Nephron (organoid): ENCODE measurements at regions not wholly inside any gene's neighbourhood (a gene's known extent, or its start where the extent isn't known, plus 50 kb on each side); places are given as distances from the start of the nearest gene placed in this dataset.
"Not testable (repeated sequence)": the region's sequence is repeated elsewhere in the genome, so short reads cannot be mapped to it uniquely, and the experiment has no call there.

Experiments used
- H3K27ac Mint-ChIP-seq, 3 experiments: 2 replicates each; pipeline ENCODE4 v1.8.0; 2020; ENCODE audit warnings: mixed read lengths in 3 of 3, mild to moderate bottlenecking in 2 of 3, moderate library complexity in 1 of 3
- H3K27me3 Mint-ChIP-seq: 2 replicates; pipeline ENCODE4 v1.8.0; 2021; ENCODE audit warnings: low read depth, mild to moderate bottlenecking, moderate library complexity, mixed read lengths
- H3K36me3 Mint-ChIP-seq: 2 replicates; pipeline ENCODE4 v1.8.0; 2020; ENCODE audit warnings: low read depth, mixed read lengths
- H3K4me1 Mint-ChIP-seq: 2 replicates; pipeline ENCODE4 v1.8.0; 2020; ENCODE audit warnings: mixed read lengths
- H3K4me3 Mint-ChIP-seq, 3 experiments: 2 replicates each; pipeline ENCODE4 v1.8.0; 2020; ENCODE audit warnings: mild to moderate bottlenecking in 3 of 3, mixed read lengths in 3 of 3, moderate library complexity in 2 of 3
- H3K9me3 Mint-ChIP-seq: 2 replicates; pipeline ENCODE4 v1.8.0; 2020; ENCODE audit warnings: mixed read lengths
- CTCF ChIP-seq, 3 experiments: fragments of 200-600 bp; sonication (generic); IDR thresholded peaks; one replicate each; pipeline ENCODE4 v1.5.0; 2021; ENCODE audit warnings: antibody characterized with exemption in 3 of 3; ENCODE audit not compliant: unreplicated experiment in 3 of 3

- peaks cover 8% of the 10 kb centered on the region for H3K9me3 Mint-ChIP-seq
- peak overlapping the region; percentile 41 to 85 (median 78) for H3K4me3 Mint-ChIP-seq
- peaks cover 73% of the 10 kb centered on the region for H3K27me3 Mint-ChIP-seq
- H3K4me1 Mint-ChIP-seq, result peaks cover 6% of the 10 kb centered on the region
- TF ChIP-seq CTCF (IDR thresholded peaks at IDR 0.05; ENCODE audit: unreplicated experiment in 3 of 3), result no peak
- no peaks in the 10 kb centered on the region for H3K36me3 Mint-ChIP-seq
- H3K27ac Mint-ChIP-seq, result no peak overlapping the region
These were observed 62.4 kb downstream of the CRYBB2 start for GRCh38 chr22:25281675-25282345.

DNA sequence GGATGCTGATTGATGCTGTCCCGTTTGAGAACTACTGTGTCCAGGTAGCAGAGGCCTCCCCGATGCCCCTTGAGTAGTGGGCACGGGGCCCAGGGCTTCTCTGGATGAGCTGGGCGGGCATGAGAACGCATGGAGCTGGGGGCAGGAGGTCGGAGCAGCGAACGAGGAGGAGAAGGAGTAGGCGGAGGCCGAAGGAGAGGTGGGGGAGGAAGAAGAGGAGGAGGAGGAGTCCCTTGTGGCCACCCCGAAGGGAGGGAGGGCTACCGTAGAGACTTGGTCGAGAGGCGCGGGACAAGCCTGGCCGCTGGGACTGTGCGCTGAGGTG, 62.9 kb downstream of the CRYBB2 start:
- peaks cover 6% of the 10 kb centered on the region for H3K4me1 Mint-ChIP-seq
- peaks cover 78% of the 10 kb centered on the region for H3K27me3 Mint-ChIP-seq
- H3K4me3 Mint-ChIP-seq, result peak overlapping the region; percentile 30 to 85 (median 78)
- no peak for TF ChIP-seq CTCF (IDR thresholded peaks at IDR 0.05; ENCODE audit: unreplicated experiment in 3 of 3)
- peaks cover 8% of the 10 kb centered on the region for H3K9me3 Mint-ChIP-seq
- no peaks in the 10 kb centered on the region for H3K36me3 Mint-ChIP-seq
- H3K27ac Mint-ChIP-seq, result no peak overlapping the region

DNA sequence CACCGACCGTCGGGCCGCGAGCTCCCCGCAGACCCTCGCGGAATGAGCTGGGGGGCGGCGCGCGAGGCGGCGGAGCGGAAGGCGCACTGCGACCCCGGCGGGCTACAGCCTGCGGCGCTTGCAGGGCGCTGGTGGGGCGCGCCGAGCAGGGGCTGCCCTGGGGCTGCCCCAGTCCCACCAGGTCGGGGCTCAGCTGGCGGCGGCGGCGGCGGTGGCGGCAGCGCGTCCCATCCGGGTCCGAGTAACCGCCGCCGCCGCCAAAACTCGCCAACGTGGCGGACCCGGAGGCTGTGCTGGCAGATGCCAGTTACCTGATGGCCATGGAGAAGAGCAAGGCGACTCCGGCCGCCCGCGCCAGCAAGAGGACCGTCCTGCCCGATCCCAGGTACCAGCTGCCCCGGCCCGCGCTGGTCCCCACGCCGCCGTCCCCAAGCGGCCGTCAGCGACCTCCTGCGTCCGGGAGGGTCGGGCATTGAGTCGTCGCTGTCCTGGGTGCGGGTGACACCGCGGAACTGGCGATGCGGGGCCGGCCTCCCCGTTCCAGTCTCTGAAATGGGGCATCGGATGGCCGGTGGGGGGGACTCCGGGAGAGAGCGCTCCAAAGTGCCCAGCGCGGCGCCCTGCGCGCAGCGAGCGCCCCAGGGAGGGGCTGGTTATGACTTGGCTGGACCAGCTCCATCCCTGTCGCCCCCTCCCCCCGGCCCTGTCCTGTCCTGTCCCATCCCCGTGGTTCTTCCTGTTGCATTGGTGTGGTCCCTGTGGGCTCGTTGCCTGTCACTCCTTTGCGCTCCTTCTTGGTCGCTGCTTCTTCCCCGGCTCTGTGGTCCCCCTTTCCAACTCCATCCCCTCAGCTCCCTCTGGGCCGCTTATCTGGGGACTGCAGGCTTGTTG, 63.5 kb downstream of the CRYBB2 start:
- Mint-ChIP-seq H3K27me3 (peaks cover 83% of the 10 kb centered on the region), H3K4me3 (peak overlapping the region; percentile 75 to 82 (median 81)), H3K36me3 (no peaks in the 10 kb centered on the region), H3K9me3 (peaks cover 8% of the 10 kb centered on the region), H3K27ac (no peak overlapping the region), H3K4me1 (peaks cover 6% of the 10 kb centered on the region)
- TF ChIP-seq CTCF (IDR thresholded peaks at IDR 0.05; ENCODE audit: unreplicated experiment in 3 of 3), result no peak

GRCh38 chr22:25288481-25288880, 69.0 kb downstream of the CRYBB2 start:
- not testable (repeated sequence) for H3K27ac Mint-ChIP-seq, H3K36me3 Mint-ChIP-seq, H3K4me1 Mint-ChIP-seq, H3K9me3 Mint-ChIP-seq, H3K4me3 Mint-ChIP-seq
- peaks cover 38% of the 10 kb centered on the region for H3K27me3 Mint-ChIP-seq

GRCh38 chr22:25301912-25302311, 82.5 kb downstream of the CRYBB2 start:
- H3K9me3 Mint-ChIP-seq, H3K4me1 Mint-ChIP-seq, H3K4me3 Mint-ChIP-seq, H3K27ac Mint-ChIP-seq, H3K36me3 Mint-ChIP-seq: not testable (repeated sequence)
- peaks cover 17% of the 10 kb centered on the region for H3K27me3 Mint-ChIP-seq

- not testable (repeated sequence) for H3K9me3 Mint-ChIP-seq, H3K4me3 Mint-ChIP-seq, H3K4me1 Mint-ChIP-seq, H3K27ac Mint-ChIP-seq, H3K27me3 Mint-ChIP-seq, H3K36me3 Mint-ChIP-seq
These were observed 90.1 kb downstream of the CRYBB2 start for GRCh38 chr22:25309586-25309985.

DNA sequence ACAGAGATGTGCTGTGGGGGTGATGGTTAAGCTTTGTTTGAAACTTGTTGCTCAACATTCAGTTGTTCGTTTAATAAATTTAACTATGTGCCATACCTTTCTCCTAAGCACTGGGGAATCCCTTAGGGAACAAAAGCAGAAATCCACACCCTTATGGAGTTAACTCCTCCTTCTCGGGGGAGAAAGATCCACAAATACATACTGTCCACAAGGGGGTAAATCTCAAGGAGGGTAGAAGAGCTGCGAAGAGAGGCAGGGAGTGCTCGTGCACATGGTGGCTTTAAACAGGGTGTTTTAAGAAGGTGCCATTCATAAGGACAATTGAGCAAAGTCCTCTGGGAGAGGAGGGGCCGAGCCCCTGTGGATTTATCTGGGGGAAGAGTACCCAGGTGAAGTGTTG, 92.5 kb downstream of the CRYBB2 start:
- H3K4me3 Mint-ChIP-seq, H3K36me3 Mint-ChIP-seq, H3K9me3 Mint-ChIP-seq, H3K4me1 Mint-ChIP-seq, H3K27me3 Mint-ChIP-seq, H3K27ac Mint-ChIP-seq: not testable (repeated sequence)
